ENCODE measurements at regions not wholly inside any gene's neighbourhood (a gene's known extent, or its start where the extent isn't known, plus 50 kb on each side); places are given as distances from the start of the nearest gene placed in this dataset.
"Not testable (repeated sequence)": the region's sequence is repeated elsewhere in the genome, so short reads cannot be mapped to it uniquely, and the experiment has no call there.

DNA sequence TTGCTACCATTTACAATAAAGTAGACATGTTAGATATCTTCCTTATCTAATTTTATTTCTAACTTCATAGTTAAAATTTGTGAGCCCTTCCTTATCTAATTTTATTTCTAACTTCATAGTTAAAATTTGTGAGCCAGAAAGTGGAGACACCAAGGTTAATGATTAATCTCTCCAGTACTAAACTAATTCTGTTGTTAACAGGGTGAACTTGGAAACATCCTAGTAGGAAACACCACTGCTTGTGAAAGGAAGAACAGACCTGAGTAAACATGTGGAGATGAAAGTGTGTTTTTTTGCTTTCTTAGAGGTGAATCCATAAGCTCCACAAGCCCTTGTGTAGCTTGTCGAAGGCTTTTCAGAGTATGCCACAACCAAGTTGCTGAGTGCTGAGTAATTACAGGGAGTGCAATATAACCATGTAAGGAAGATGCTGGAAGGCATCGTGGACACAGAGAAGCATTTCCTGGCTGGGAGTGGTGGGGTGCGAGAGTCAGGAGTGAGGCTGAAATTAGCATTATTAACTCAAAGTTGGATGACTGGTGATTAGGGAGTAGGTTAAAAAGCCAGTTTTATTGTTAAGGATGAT is 118.6 kb upstream of the NEIL3 start:
- no peak for DNase-seq (ENCODE audit: low spot score)
- TF ChIP-seq, protein P1, sequence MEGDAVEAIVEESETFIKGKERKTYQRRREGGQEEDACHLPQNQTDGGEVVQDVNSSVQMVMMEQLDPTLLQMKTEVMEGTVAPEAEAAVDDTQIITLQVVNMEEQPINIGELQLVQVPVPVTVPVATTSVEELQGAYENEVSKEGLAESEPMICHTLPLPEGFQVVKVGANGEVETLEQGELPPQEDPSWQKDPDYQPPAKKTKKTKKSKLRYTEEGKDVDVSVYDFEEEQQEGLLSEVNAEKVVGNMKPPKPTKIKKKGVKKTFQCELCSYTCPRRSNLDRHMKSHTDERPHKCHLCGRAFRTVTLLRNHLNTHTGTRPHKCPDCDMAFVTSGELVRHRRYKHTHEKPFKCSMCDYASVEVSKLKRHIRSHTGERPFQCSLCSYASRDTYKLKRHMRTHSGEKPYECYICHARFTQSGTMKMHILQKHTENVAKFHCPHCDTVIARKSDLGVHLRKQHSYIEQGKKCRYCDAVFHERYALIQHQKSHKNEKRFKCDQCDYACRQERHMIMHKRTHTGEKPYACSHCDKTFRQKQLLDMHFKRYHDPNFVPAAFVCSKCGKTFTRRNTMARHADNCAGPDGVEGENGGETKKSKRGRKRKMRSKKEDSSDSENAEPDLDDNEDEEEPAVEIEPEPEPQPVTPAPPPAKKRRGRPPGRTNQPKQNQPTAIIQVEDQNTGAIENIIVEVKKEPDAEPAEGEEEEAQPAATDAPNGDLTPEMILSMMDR (IDR thresholded peaks at IDR 0.05): no peak
- Histone ChIP-seq H3K27ac (no peak overlapping the region), H3K4me3 (no peak overlapping the region)

DNA sequence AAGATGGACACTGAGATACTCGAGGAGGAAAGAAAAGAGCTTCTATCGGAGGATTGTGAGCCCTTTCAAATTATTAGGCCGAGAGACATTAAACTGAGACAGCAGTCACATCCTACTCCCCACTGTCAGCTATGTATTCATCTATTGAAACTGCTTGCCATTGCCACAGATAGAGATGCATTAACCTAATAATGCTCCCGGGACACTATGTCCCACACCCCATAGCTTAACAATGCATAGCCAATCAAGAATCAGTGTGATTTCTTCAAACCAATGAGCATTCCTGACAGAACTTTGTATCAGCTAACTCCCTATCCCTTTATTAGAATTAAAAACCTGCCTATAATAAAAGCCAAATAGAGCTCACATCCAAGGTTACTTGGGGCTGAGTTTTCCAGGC is 118.1 kb upstream of the NEIL3 start:
- no peak overlapping the region for H3K4me3 ChIP-seq
- DNase-seq (ENCODE audit: low spot score): no peak
- TF ChIP-seq, protein P1 (IDR thresholded peaks at IDR 0.05): no peak
- no peak overlapping the region for H3K27ac ChIP-seq

DNA sequence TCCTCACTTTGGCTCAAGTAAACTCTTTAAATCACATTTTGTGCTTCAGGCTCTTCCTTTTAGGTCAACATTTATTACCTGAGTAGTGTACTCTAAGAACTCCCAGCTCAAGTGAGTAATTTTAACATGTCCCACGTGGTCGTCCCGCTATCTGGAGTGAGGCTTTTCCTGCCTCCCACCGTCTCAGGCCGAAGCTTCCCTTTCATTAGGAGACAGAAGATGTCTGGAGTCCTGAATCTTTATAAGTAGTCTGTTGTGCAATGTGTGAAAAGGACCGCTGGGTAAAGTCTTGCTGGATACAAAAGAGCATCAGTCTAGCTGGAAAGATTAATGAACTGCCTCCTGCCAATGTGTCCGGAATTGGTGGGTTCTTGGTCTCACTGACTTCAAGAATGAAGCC is 117.7 kb upstream of the NEIL3 start:
- TF ChIP-seq, protein P1 (IDR thresholded peaks at IDR 0.05): no peak
- no peak for DNase-seq (ENCODE audit: low spot score)
- H3K4me3 ChIP-seq: no peak overlapping the region
- no peak overlapping the region for H3K27ac ChIP-seq

DNA sequence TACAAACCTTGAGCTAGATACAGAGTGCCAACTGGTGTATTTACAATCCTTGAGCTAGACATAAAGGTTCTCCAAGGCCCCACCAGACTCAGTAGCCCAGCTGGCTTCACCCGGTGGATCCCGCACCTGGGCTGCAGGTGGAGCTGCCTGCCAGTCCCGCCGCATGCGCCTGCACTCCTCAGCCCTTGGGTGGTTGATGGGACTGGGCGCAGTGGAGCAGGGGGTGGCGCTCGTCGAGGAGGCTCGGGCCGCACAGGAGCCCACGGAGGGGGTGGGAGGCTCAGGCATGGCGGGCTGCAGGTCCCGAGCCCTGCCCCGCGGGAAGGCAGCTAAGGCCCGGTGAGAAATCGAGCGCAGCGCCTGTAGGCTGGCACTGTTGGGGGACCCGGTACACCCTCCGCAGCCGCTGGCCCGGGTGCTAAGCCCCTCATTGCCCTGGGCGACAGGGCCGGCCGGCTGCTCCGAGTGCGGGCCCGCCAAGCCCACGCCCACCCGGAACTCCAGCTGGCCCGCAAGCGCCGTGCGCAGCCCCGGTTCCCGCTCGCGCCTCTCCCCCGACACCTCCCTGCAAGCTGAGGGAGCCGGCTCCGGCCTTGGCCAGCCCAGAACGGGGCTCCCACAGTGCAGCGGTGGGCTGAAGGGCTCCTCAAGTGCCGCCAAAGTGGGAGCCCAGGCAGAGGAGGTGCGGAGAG is 116.5 kb upstream of the NEIL3 start:
- not testable (repeated sequence) for DNase-seq (ENCODE audit: low spot score); H3K4me3 ChIP-seq; H3K27ac ChIP-seq

DNA sequence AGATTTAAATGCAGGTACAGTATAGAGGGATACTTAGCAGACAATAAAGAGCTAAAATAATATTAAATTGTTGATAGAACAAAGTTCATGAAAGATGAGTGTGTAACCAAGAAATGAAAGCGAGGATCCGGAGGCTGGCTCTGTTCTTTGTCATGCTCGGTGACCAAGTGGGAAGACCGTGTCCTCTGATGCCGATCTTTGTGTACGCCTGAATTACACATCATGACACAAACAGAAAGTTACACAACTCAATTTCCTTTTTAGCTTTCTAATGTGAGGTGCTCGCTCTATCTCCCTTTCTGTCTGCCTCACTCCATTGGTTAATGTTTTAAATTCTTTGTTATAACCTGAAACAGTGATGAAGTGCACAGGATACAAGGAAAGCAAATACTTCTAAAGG is 114.8 kb upstream of the NEIL3 start:
- H3K27ac ChIP-seq: no peak overlapping the region

DNA sequence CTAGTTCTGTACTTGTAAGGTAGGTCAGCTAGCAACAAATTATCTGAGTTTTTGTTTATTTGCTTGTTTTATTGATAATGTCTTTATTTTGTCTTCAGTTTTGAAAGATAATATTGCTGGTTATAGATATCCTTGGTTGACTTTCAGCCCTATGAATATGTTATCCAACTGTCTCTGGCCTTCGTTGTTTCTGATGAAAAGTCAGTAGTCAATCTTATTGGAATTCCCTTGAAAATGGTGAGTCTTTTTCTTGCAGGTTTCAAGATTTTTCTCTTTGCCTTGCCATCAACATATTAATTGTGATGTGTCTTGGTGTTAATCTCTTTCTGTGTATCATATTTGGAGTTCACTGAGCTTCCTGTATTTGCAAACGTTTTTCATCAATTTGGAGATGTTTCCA is 113.1 kb upstream of the NEIL3 start:
- TF ChIP-seq, protein P1 (IDR thresholded peaks at IDR 0.05): no peak
- no peak overlapping the region for H3K27ac ChIP-seq
- DNase-seq (ENCODE audit: low spot score): no peak
- no peak overlapping the region for H3K4me3 ChIP-seq

More for the DNA sequence above, 114.8 kb upstream of the NEIL3 start:
- no peak overlapping the region for H3K4me3 ChIP-seq
- TF ChIP-seq, protein P1 (IDR thresholded peaks at IDR 0.05): no peak
- no peak for DNase-seq (ENCODE audit: low spot score)

DNA sequence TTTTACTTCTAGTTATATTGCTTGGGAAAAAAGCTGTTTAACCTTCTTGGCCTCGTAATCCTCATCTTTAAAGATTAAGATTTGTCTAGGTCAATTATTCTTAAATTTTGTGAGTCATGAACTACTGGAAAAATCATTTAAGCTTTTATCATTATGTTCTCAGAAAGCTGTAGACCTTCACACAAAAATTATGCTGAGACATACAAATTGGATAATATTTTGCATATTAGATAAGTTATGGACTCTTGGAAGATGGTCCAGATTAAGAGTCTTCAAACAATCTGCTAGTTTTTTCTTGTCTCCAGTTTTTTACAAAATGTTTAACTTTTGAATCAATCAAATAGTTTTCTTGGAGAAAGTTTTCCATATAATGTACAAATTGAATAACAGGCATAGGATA is 108.1 kb upstream of the NEIL3 start:
- Histone ChIP-seq H3K27ac (no peak overlapping the region), H3K4me3 (no peak overlapping the region)
- no peak for DNase-seq (ENCODE audit: low spot score)
- TF ChIP-seq, protein P1 (IDR thresholded peaks at IDR 0.05): no peak
